Choroid plexus epithelial cell (primary cell): ENCODE measurements at regions not wholly inside any gene's neighbourhood (a gene's known extent, or its start where the extent isn't known, plus 50 kb on each side); places are given as distances from the start of the nearest gene placed in this dataset.

Source experiments
- DNase-seq: peaks from one replicate; pipeline ENCODE4 v3.0.0-alpha.2; 2010; ENCODE audit warnings: low read depth
- H3K4me3 ChIP-seq: 2 replicates; pipeline ENCODE4 v1.5.1; 2011; ENCODE audit warnings: low read depth, mild to moderate bottlenecking, control low read depth, low read length, moderate library complexity
- CTCF ChIP-seq: conservative IDR thresholded peaks from 2 replicates; pipeline ENCODE4 v1.5.1; 2011; ENCODE audit warnings: low read depth, mild to moderate bottlenecking, control low read depth, inconsistent platforms, low read length, moderate library complexity

- no peak overlapping the region for H3K4me3 ChIP-seq
- no peak for TF ChIP-seq CTCF
- DNase-seq, result no peak
These were observed 568.7 kb upstream of the NOX3 start for GRCh38 chr6:156024339-156024738.

DNA sequence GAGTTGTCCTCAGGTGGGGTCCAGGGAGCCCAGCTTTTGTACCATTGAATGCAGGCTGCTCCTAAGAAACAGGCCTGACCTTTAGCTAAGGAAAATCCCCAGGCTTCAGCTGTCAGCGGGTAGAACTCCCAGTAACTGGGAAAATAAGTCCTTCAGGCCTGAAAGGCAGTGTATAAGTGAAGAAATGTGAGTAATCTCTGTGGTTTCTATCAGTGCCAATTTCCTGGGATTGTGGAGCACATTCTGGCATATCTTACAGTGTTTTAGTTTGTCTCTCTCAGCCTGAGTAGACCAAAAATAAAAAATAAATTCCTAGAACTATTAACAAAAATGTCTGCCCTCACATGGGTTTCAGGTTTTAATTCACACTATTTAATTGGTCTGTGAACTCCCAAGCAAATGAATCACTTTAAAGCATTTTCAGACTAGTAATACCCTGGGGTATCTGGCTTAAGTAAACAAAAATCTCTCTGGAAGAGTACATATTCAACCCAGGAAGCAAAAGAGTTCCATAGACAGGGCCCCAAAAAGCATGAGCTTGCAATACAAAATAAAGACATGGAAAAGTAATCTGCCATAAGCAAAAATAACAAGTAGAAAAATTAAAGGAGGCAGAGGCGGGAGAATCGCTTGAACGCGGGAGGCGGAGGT, 566.2 kb upstream of the NOX3 start:
- H3K4me3 ChIP-seq, result no peak overlapping the region
- no peak for TF ChIP-seq CTCF
- peak; percentile 12 for DNase-seq

GRCh38 chr6:156017838-156018237, 562.2 kb upstream of the NOX3 start:
- no peak overlapping the region for H3K4me3 ChIP-seq
- no peak for DNase-seq
- no peak for TF ChIP-seq CTCF

DNA sequence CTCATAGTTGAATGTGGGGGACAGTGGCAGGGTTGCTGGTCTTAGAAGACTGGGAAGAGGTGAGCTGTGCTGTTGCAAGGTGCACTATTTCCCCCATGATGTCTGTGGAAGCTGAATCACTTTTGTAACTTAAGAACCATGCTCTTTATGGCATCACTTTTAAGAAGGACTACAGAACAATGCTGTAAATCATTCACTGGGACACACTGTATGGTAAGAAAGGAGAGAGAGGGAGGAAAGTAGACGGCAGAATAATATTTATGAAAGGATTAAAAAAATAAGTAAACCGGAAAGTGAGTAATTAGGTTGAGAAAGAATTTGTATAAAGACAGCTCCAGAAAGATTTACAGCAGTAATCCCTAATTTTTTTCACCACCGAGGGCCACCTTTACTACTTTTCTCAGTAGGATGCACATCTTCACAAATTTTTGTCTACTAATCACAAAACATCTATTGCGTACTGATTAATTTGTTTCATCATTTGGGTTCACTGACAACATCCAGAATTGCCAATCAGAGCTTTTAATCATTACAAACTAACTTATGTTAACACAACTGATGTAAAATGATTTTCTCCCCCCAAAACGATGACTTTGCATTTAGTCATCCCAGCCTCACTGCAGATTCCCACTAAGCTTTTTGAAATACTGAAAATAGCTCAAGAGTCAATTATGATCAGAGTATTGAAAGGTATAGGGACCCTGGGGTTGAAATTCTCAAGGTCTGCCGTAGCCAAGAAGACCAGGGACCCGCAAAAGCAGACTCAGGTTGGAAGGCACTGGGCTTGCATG, 560.7 kb upstream of the NOX3 start:
- no peak for TF ChIP-seq CTCF
- no peak for DNase-seq
- H3K4me3 ChIP-seq, result no peak overlapping the region

DNA sequence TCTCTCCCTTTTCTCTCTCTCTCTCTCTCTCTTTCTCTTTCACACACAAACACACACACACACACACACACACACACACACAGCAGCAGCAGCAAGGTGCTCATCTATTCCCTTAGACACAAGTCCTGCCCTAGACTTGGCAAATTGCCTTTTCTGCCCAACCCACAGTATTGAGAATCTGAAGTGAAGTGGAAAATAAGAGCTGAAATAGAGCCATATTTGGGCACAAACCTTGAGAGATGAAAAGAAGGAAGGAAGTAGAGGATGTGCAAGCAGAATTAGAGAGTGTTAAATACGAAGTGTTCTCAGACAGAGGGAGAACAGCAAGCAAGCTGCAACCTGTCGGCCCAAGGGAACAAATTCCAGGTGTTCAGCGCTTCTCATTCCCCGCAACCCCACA, 557.5 kb upstream of the NOX3 start:
- TF ChIP-seq CTCF, result no peak
- DNase-seq, result peak; percentile 2
- no peak overlapping the region for H3K4me3 ChIP-seq

- DNase-seq, result no peak
- no peak for TF ChIP-seq CTCF
- no peak overlapping the region for H3K4me3 ChIP-seq
These were observed 554.0 kb upstream of the NOX3 start for GRCh38 chr6:156009656-156010055.

GRCh38 chr6:156004796-156005195, 549.2 kb upstream of the NOX3 start:
- H3K4me3 ChIP-seq, result no peak overlapping the region
- DNase-seq, result no peak
- TF ChIP-seq CTCF, result no peak
